Chondrocyte (in vitro differentiated cells): ENCODE measurements at regions not wholly inside any gene's neighbourhood (a gene's known extent, or its start where the extent isn't known, plus 50 kb on each side); places are given as distances from the start of the nearest gene placed in this dataset.

Source experiments
- DNase-seq: peaks from one replicate; pipeline ENCODE4 v3.0.0; 2021; ENCODE audit warnings: mixed read lengths, low spot score
- H3K27ac Mint-ChIP-seq: one replicate; pipeline ENCODE4 v1.8.0; 2021; ENCODE audit warnings: mild to moderate bottlenecking, moderate library complexity, mixed read lengths; ENCODE audit not compliant: unreplicated experiment
- H3K27me3 Mint-ChIP-seq: 2 replicates; pipeline ENCODE4 v1.8.0; 2021; ENCODE audit warnings: low read depth, mixed read lengths
- H3K36me3 Mint-ChIP-seq: 2 replicates; pipeline ENCODE4 v1.8.0; 2021; ENCODE audit warnings: low read depth, mixed read lengths
- H3K4me1 Mint-ChIP-seq: 2 replicates; pipeline ENCODE4 v1.8.0; 2021; ENCODE audit warnings: low read depth, mild to moderate bottlenecking, mixed read lengths
- H3K4me3 Mint-ChIP-seq: one replicate; pipeline ENCODE4 v1.8.0; 2021; ENCODE audit warnings: mild to moderate bottlenecking, moderate library complexity, mixed read lengths; ENCODE audit not compliant: unreplicated experiment
- H3K9me3 Mint-ChIP-seq: 2 replicates; pipeline ENCODE4 v1.8.0; 2021; ENCODE audit warnings: low read depth, mixed read lengths
- CTCF ChIP-seq: fragments of 200-600 bp; sonication (generic); IDR thresholded peaks from 2 replicates; pipeline ENCODE4 v1.5.0; 2021; ENCODE audit warnings: antibody characterized with exemption, mild to moderate bottlenecking, moderate library complexity

GRCh38 chr12:59887178-59887577, 291.3 kb downstream of the SLC16A7 start:
- H3K4me3 Mint-ChIP-seq = no peak overlapping the region
- H3K4me1 Mint-ChIP-seq = peaks cover 3% of the 10 kb centered on the region
- H3K27me3 Mint-ChIP-seq = no peaks in the 10 kb centered on the region
- H3K27ac Mint-ChIP-seq = no peak overlapping the region
- TF ChIP-seq CTCF = no peak
- H3K9me3 Mint-ChIP-seq = no peaks in the 10 kb centered on the region
- no peak for DNase-seq
- no peaks in the 10 kb centered on the region for H3K36me3 Mint-ChIP-seq

GRCh38 chr12:59890896-59891579, 295.2 kb downstream of the SLC16A7 start:
- no peak for TF ChIP-seq CTCF
- H3K27me3 Mint-ChIP-seq = peaks cover 2% of the 10 kb centered on the region
- H3K9me3 Mint-ChIP-seq = no peaks in the 10 kb centered on the region
- H3K36me3 Mint-ChIP-seq = no peaks in the 10 kb centered on the region
- H3K4me3 Mint-ChIP-seq = no peak overlapping the region
- no peak for DNase-seq
- no peak overlapping the region for H3K27ac Mint-ChIP-seq
- peaks cover 2% of the 10 kb centered on the region for H3K4me1 Mint-ChIP-seq

GRCh38 chr12:59895166-59895775, 299.4 kb downstream of the SLC16A7 start:
- no peak for DNase-seq
- Mint-ChIP-seq H3K4me3 (no peak overlapping the region), H3K36me3 (no peaks in the 10 kb centered on the region)

GRCh38 chr12:59904874-59905521, 309.2 kb downstream of the SLC16A7 start:
- Mint-ChIP-seq H3K4me1 (peaks cover 3% of the 10 kb centered on the region), H3K27ac (no peak overlapping the region), H3K4me3 (no peak overlapping the region), H3K9me3 (peaks cover 4% of the 10 kb centered on the region), H3K27me3 (no peaks in the 10 kb centered on the region), H3K36me3 (no peaks in the 10 kb centered on the region)
- no peak for DNase-seq
- TF ChIP-seq CTCF = no peak

More at GRCh38 chr12:59895166-59895775, 299.4 kb downstream of the SLC16A7 start:
- peaks cover 7% of the 10 kb centered on the region for H3K9me3 Mint-ChIP-seq
- TF ChIP-seq CTCF = no peak
- H3K4me1 Mint-ChIP-seq = no peaks in the 10 kb centered on the region
- no peak overlapping the region for H3K27ac Mint-ChIP-seq
- H3K27me3 Mint-ChIP-seq = peaks cover 2% of the 10 kb centered on the region

- no peak overlapping the region for H3K4me3 Mint-ChIP-seq
- no peak overlapping the region for H3K27ac Mint-ChIP-seq
- H3K36me3 Mint-ChIP-seq = no peaks in the 10 kb centered on the region
- no peak for TF ChIP-seq CTCF
- no peak for DNase-seq
- H3K4me1 Mint-ChIP-seq = no peaks in the 10 kb centered on the region
- no peaks in the 10 kb centered on the region for H3K9me3 Mint-ChIP-seq
- H3K27me3 Mint-ChIP-seq = no peaks in the 10 kb centered on the region
These were observed 315.7 kb downstream of the SLC16A7 start for GRCh38 chr12:59911516-59911915.
